ENCODE measurements at regions not wholly inside any gene's neighbourhood (a gene's known extent, or its start where the extent isn't known, plus 50 kb on each side); places are given as distances from the start of the nearest gene placed in this dataset.

DNA sequence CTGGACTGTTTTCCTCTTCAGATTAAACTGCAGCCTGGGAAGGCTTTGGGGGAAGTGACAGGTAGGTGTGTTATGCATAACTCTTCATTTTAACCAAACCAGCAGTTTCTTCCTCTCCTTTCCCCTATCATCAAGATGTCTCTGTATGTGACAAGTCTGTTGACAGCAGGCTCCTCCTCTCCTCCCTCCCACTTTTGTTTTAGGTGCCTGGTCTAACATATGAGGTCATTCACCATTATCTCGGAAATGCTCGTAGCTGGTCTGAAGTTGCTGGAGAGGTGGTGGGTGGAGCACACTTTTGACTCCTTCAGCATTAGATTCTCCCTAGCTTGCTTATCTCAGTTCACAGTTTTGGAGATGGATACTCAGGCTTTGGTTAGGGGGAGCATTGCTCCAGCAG lies 571.0 kb upstream of the EEF2KMT start:
- peaks cover 16% of the 10 kb centered on the region for H3K4me1 Mint-ChIP-seq
- Histone ChIP-seq H3F3A (replicated peaks; ENCODE audit: low read depth) (no peaks in the 10 kb centered on the region), H3K36me3 (ENCODE audit: insufficient read depth) (no peaks in the 10 kb centered on the region), H3K9me2 (ENCODE audit: insufficient read depth) (no peaks in the 10 kb centered on the region), H3K4me2 (no peak overlapping the region), H3K79me2 (replicated peaks; ENCODE audit: insufficient read depth) (no peaks in the 10 kb centered on the region), H3K4me1 (ENCODE audit: insufficient read depth) (no peaks in the 10 kb centered on the region), H3K27me3 (ENCODE audit: insufficient read depth) (no peaks in the 10 kb centered on the region), H2AFZ (no peak overlapping the region), H3K27ac (ENCODE audit: low read depth) (no peak overlapping the region), H4K20me1 (replicated peaks; ENCODE audit: insufficient read depth) (no peaks in the 10 kb centered on the region), H3K4me3 (no peak overlapping the region)
- H3K27ac Mint-ChIP-seq = no peak overlapping the region
- TF ChIP-seq EZH2phosphoT487 (IDR thresholded peaks at IDR 0.05; ENCODE audit: unreplicated experiment) (no peak), ZNF331 (CRISPR knock-in tag; IDR thresholded peaks at IDR 0.05; ENCODE audit: low read depth) (no peak), POLR2AphosphoS5 (IDR thresholded peaks at IDR 0.05; ENCODE audit: low read depth) (no peak), ZNF114 (CRISPR knock-in tag; IDR thresholded peaks at IDR 0.05) (no peak), EZH2 (IDR thresholded peaks at IDR 0.05; ENCODE audit: low read depth, unreplicated experiment) (no peak), NANOG (IDR thresholded peaks at IDR 0.05; ENCODE audit: borderline replicate concordance) (no peak), CREB1 (CRISPR knock-in tag; IDR thresholded peaks at IDR 0.05; ENCODE audit: low read depth) (no peak), STAT1 (IDR thresholded peaks at IDR 0.05; ENCODE audit: unreplicated experiment) (no peak), JUNB (IDR thresholded peaks at IDR 0.05; ENCODE audit: unreplicated experiment) (no peak)
- TF ChIP-seq, protein P1, sequence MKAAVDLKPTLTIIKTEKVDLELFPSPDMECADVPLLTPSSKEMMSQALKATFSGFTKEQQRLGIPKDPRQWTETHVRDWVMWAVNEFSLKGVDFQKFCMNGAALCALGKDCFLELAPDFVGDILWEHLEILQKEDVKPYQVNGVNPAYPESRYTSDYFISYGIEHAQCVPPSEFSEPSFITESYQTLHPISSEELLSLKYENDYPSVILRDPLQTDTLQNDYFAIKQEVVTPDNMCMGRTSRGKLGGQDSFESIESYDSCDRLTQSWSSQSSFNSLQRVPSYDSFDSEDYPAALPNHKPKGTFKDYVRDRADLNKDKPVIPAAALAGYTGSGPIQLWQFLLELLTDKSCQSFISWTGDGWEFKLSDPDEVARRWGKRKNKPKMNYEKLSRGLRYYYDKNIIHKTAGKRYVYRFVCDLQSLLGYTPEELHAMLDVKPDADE (IDR thresholded peaks at IDR 0.05) = no peak
- TF ChIP-seq, protein P2, sequence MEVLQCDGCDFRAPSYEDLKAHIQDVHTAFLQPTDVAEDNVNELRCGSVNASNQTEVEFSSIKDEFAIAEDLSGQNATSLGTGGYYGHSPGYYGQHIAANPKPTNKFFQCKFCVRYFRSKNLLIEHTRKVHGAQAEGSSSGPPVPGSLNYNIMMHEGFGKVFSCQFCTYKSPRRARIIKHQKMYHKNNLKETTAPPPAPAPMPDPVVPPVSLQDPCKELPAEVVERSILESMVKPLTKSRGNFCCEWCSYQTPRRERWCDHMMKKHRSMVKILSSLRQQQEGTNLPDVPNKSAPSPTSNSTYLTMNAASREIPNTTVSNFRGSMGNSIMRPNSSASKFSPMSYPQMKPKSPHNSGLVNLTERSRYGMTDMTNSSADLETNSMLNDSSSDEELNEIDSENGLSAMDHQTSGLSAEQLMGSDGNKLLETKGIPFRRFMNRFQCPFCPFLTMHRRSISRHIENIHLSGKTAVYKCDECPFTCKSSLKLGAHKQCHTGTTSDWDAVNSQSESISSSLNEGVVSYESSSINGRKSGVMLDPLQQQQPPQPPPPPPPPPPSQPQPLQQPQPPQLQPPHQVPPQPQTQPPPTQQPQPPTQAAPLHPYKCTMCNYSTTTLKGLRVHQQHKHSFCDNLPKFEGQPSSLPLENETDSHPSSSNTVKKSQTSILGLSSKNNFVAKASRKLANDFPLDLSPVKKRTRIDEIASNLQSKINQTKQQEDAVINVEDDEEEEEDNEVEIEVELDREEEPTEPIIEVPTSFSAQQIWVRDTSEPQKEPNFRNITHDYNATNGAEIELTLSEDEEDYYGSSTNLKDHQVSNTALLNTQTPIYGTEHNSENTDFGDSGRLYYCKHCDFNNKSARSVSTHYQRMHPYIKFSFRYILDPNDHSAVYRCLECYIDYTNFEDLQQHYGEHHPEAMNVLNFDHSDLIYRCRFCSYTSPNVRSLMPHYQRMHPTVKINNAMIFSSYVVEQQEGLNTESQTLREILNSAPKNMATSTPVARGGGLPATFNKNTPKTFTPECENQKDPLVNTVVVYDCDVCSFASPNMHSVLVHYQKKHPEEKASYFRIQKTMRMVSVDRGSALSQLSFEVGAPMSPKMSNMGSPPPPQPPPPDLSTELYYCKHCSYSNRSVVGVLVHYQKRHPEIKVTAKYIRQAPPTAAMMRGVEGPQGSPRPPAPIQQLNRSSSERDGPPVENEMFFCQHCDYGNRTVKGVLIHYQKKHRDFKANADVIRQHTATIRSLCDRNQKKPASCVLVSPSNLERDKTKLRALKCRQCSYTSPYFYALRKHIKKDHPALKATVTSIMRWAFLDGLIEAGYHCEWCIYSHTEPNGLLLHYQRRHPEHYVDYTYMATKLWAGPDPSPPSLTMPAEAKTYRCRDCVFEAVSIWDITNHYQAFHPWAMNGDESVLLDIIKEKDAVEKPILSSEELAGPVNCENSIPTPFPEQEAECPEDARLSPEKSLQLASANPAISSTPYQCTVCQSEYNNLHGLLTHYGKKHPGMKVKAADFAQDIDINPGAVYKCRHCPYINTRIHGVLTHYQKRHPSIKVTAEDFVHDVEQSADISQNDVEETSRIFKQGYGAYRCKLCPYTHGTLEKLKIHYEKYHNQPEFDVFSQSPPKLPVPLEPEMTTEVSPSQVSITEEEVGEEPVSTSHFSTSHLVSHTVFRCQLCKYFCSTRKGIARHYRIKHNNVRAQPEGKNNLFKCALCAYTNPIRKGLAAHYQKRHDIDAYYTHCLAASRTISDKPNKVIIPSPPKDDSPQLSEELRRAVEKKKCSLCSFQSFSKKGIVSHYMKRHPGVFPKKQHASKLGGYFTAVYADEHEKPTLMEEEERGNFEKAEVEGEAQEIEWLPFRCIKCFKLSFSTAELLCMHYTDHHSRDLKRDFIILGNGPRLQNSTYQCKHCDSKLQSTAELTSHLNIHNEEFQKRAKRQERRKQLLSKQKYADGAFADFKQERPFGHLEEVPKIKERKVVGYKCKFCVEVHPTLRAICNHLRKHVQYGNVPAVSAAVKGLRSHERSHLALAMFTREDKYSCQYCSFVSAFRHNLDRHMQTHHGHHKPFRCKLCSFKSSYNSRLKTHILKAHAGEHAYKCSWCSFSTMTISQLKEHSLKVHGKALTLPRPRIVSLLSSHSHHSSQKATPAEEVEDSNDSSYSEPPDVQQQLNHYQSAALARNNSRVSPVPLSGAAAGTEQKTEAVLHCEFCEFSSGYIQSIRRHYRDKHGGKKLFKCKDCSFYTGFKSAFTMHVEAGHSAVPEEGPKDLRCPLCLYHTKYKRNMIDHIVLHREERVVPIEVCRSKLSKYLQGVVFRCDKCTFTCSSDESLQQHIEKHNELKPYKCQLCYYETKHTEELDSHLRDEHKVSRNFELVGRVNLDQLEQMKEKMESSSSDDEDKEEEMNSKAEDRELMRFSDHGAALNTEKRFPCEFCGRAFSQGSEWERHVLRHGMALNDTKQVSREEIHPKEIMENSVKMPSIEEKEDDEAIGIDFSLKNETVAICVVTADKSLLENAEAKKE (CRISPR knock-in tag; IDR thresholded peaks at IDR 0.05) = no peak
- TF ChIP-seq, protein P3, sequence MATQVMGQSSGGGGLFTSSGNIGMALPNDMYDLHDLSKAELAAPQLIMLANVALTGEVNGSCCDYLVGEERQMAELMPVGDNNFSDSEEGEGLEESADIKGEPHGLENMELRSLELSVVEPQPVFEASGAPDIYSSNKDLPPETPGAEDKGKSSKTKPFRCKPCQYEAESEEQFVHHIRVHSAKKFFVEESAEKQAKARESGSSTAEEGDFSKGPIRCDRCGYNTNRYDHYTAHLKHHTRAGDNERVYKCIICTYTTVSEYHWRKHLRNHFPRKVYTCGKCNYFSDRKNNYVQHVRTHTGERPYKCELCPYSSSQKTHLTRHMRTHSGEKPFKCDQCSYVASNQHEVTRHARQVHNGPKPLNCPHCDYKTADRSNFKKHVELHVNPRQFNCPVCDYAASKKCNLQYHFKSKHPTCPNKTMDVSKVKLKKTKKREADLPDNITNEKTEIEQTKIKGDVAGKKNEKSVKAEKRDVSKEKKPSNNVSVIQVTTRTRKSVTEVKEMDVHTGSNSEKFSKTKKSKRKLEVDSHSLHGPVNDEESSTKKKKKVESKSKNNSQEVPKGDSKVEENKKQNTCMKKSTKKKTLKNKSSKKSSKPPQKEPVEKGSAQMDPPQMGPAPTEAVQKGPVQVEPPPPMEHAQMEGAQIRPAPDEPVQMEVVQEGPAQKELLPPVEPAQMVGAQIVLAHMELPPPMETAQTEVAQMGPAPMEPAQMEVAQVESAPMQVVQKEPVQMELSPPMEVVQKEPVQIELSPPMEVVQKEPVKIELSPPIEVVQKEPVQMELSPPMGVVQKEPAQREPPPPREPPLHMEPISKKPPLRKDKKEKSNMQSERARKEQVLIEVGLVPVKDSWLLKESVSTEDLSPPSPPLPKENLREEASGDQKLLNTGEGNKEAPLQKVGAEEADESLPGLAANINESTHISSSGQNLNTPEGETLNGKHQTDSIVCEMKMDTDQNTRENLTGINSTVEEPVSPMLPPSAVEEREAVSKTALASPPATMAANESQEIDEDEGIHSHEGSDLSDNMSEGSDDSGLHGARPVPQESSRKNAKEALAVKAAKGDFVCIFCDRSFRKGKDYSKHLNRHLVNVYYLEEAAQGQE (IDR thresholded peaks at IDR 0.05; ENCODE audit: unreplicated experiment) = no peak
- TF ChIP-seq, protein P4, sequence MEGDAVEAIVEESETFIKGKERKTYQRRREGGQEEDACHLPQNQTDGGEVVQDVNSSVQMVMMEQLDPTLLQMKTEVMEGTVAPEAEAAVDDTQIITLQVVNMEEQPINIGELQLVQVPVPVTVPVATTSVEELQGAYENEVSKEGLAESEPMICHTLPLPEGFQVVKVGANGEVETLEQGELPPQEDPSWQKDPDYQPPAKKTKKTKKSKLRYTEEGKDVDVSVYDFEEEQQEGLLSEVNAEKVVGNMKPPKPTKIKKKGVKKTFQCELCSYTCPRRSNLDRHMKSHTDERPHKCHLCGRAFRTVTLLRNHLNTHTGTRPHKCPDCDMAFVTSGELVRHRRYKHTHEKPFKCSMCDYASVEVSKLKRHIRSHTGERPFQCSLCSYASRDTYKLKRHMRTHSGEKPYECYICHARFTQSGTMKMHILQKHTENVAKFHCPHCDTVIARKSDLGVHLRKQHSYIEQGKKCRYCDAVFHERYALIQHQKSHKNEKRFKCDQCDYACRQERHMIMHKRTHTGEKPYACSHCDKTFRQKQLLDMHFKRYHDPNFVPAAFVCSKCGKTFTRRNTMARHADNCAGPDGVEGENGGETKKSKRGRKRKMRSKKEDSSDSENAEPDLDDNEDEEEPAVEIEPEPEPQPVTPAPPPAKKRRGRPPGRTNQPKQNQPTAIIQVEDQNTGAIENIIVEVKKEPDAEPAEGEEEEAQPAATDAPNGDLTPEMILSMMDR (conservative IDR thresholded peaks at IDR 0.05; ENCODE audit: low read depth in 2 of 2) = no peak
- H3K4me3 Mint-ChIP-seq = no peak overlapping the region
- peaks cover 2% of the 10 kb centered on the region for H3K27me3 Mint-ChIP-seq (ENCODE audit: insufficient read depth, low read depth, poor library complexity)
- no peaks in the 10 kb centered on the region for H3K9me3 Mint-ChIP-seq
- ATAC-seq (no peak; the same call in 2 of the 3 replicates), DNase-seq (ENCODE audit: low spot score) (no peak)
- no peaks in the 10 kb centered on the region for H3K36me3 Mint-ChIP-seq (ENCODE audit: low read depth)
